ENCODE measurements at regions not wholly inside any gene's neighbourhood (a gene's known extent, or its start where the extent isn't known, plus 50 kb on each side); places are given as distances from the start of the nearest gene placed in this dataset.
A peak's percentile ranks its signal among the peaks of the same experiment; 100 is the strongest.

DNA sequence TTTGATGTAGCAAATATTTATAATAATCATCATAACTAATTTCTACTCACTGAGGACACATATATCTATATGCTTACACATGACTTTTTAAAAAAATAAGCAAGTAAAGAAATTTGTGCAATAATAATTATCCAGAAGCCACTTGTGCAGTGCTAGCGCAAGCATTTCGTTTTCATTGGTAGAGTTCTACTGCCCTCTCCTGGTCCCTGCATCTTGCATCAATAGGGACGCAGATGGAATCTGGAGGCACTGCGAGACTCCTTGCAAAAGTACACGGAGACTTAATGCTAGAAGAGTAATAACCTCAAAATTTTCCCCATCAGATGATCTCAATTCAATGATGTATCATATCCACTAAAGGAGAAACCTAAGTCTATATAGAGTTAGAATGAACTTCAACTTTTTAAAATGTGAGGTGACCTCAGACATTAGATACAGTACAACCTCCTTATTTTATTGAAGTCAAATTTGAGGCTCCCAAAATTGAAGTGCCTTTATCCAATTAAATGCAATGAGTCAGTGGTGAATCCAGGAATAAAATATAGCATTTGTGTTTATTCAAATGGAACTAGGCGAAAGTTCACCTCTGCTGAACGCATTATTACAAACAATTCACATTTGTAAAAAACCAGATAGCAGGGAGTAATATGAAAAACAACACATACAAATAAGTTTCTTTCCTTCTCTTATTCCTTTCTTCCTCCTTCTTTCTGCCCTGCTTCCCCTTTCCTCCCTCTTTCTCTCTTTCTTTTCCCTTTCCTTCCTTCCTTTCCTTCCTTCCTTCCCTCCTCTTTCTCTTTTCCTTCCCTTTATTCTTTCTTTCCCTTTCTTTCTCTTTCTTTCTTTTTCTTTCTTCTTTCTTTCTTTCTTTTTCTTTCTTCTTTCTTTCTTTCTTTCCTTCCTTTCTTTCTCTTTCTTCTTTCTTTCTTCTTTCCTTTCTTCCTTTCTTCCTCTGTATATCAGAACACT is 450.0 kb downstream of the ANKRD50 start:
- TF ChIP-seq, protein P1, sequence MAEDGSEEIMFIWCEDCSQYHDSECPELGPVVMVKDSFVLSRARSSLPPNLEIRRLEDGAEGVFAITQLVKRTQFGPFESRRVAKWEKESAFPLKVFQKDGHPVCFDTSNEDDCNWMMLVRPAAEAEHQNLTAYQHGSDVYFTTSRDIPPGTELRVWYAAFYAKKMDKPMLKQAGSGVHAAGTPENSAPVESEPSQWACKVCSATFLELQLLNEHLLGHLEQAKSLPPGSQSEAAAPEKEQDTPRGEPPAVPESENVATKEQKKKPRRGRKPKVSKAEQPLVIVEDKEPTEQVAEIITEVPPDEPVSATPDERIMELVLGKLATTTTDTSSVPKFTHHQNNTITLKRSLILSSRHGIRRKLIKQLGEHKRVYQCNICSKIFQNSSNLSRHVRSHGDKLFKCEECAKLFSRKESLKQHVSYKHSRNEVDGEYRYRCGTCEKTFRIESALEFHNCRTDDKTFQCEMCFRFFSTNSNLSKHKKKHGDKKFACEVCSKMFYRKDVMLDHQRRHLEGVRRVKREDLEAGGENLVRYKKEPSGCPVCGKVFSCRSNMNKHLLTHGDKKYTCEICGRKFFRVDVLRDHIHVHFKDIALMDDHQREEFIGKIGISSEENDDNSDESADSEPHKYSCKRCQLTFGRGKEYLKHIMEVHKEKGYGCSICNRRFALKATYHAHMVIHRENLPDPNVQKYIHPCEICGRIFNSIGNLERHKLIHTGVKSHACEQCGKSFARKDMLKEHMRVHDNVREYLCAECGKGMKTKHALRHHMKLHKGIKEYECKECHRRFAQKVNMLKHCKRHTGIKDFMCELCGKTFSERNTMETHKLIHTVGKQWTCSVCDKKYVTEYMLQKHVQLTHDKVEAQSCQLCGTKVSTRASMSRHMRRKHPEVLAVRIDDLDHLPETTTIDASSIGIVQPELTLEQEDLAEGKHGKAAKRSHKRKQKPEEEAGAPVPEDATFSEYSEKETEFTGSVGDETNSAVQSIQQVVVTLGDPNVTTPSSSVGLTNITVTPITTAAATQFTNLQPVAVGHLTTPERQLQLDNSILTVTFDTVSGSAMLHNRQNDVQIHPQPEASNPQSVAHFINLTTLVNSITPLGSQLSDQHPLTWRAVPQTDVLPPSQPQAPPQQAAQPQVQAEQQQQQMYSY (CRISPR knock-in tag; IDR thresholded peaks at IDR 0.05): no peak
- TF ChIP-seq CTCF (IDR thresholded peaks at IDR 0.05): peak; percentile 59

Data from WTC11 (cell line).